Sciatic nerve (tissue), 2 donors: ENCODE measurements at regions not wholly inside any gene's neighbourhood (a gene's known extent, or its start where the extent isn't known, plus 50 kb on each side); places are given as distances from the start of the nearest gene placed in this dataset.
"Not testable (repeated sequence)": the region's sequence is repeated elsewhere in the genome, so short reads cannot be mapped to it uniquely, and the experiment has no call there.

Experiments
- ATAC-seq: fragments of 200-7000 bp; cut with Tn5 transposase; one replicate; pipeline ENCODE4 v1.9.1; 2020; ENCODE audit warnings: mild to moderate bottlenecking, moderate library complexity
- DNase-seq: peaks from one replicate; pipeline ENCODE4 v3.0.0-alpha.2; 2020; ENCODE audit warnings: low spot score
- intact Hi-C: fragments of 100-400 bp; cut with DNase I; formaldehyde crosslinking; loops from one replicate; pipeline ENCODE4 v1.14.2; 2022
- donor health status: DM: no; HTN: no; CAD: no.
- donor health status: DM: no; HTN: no; CAD: no.

- no peak for DNase-seq
- no peak for ATAC-seq
- intact Hi-C loops = no loop called here
Observed at GRCh38 chr6:81300961-81301360, 451.5 kb downstream of the TENT5A start.

- DNase-seq (no peak), ATAC-seq (no peak)
- intact Hi-C loops = no loop called here
Observed at GRCh38 chr6:81298751-81299150, 453.7 kb downstream of the TENT5A start.

GRCh38 chr6:81295310-81295709, 457.2 kb downstream of the TENT5A start:
- intact Hi-C loops = no loop called here

GRCh38 chr6:81293896-81294295, 458.6 kb downstream of the TENT5A start:
- ATAC-seq (no peak), DNase-seq (no peak)
- intact Hi-C loops = no loop called here

More at GRCh38 chr6:81295310-81295709, 457.2 kb downstream of the TENT5A start:
- DNase-seq = no peak
- no peak for ATAC-seq

GRCh38 chr6:81289229-81289628, 463.3 kb downstream of the TENT5A start:
- intact Hi-C loops = no loop called here
- DNase-seq (no peak), ATAC-seq (no peak)

- intact Hi-C loops = no loop called here
- DNase-seq = peak; percentile 47
- peak; percentile 88 for ATAC-seq
Observed at GRCh38 chr6:81265106-81265505, 487.4 kb downstream of the TENT5A start.

- intact Hi-C loops = no loop called here
- peak; percentile 44 for DNase-seq
- ATAC-seq = peak; percentile 48
Observed at GRCh38 chr6:81263531-81264168, 488.8 kb downstream of the TENT5A start.

- intact Hi-C loops = no loop called here
- DNase-seq = no peak
- ATAC-seq = no peak
Observed at GRCh38 chr6:81262656-81263055, 489.8 kb downstream of the TENT5A start.

- DNase-seq, ATAC-seq, intact Hi-C loops: not testable (repeated sequence)
Observed at GRCh38 chr6:81256223-81256622, 496.3 kb downstream of the TENT5A start.

- ATAC-seq (no peak), DNase-seq (no peak)
- intact Hi-C loops = no loop called here
Observed at GRCh38 chr6:81253821-81254220, 498.7 kb downstream of the TENT5A start.

- intact Hi-C loops = no loop called here
- DNase-seq (no peak), ATAC-seq (no peak)
Observed at GRCh38 chr6:81252231-81252630, 500.2 kb downstream of the TENT5A start.

- ATAC-seq = no peak
- intact Hi-C loops = no loop called here
- no peak for DNase-seq
Observed at GRCh38 chr6:81246200-81246599, 506.3 kb downstream of the TENT5A start.

- ATAC-seq = no peak
- no peak for DNase-seq
- intact Hi-C loops = no loop called here
Observed at GRCh38 chr6:81242624-81243023, 509.9 kb downstream of the TENT5A start.

GRCh38 chr6:81241126-81242041, 511.1 kb downstream of the TENT5A start:
- intact Hi-C loops = no loop called here
- ATAC-seq = no peak
- DNase-seq = no peak

GRCh38 chr6:81238390-81238789, 514.1 kb downstream of the TENT5A start:
- intact Hi-C loops = no loop called here
- ATAC-seq (no peak), DNase-seq (no peak)

GRCh38 chr6:81237226-81237625, 515.3 kb downstream of the TENT5A start:
- intact Hi-C loops = no loop called here
- no peak for ATAC-seq
- DNase-seq = no peak

- ATAC-seq = no peak
- no peak for DNase-seq
- intact Hi-C loops = no loop called here
Observed at GRCh38 chr6:81235512-81235911, 517.0 kb downstream of the TENT5A start.

GRCh38 chr6:81233990-81234389, 518.5 kb downstream of the TENT5A start:
- ATAC-seq = no peak
- intact Hi-C loops = no loop called here

GRCh38 chr6:81228912-81229555, 523.4 kb downstream of the TENT5A start:
- ATAC-seq = no peak
- intact Hi-C loops = no loop called here
- DNase-seq = no peak

More at GRCh38 chr6:81233990-81234389, 518.5 kb downstream of the TENT5A start:
- no peak for DNase-seq

GRCh38 chr6:81226957-81227356, 525.5 kb downstream of the TENT5A start:
- no peak for DNase-seq
- intact Hi-C loops = no loop called here
- no peak for ATAC-seq
